ENCODE measurements at regions not wholly inside any gene's neighbourhood (a gene's known extent, or its start where the extent isn't known, plus 50 kb on each side); places are given as distances from the start of the nearest gene placed in this dataset.
"Not testable (repeated sequence)": the region's sequence is repeated elsewhere in the genome, so short reads cannot be mapped to it uniquely, and the experiment has no call there.

- Mint-ChIP-seq H3K4me1 (no peaks in the 10 kb centered on the region), H3K27ac (no peak overlapping the region), H3K9me3 (peaks cover 8% of the 10 kb centered on the region), H3K4me3 (no peak overlapping the region), H3K36me3 (no peaks in the 10 kb centered on the region)
- DNase-seq (ENCODE audit: low spot score in 2 of 2) (no peak), ATAC-seq (no peak)
Measured at GRCh38 chr4:156137679-156138473, 184.2 kb upstream of the CTSO start.

GRCh38 chr4:156132196-156132595, 178.5 kb upstream of the CTSO start:
- H3K4me3 Mint-ChIP-seq = no peak overlapping the region
- H3K27ac Mint-ChIP-seq = no peak overlapping the region
- H3K9me3 Mint-ChIP-seq = peaks cover 6% of the 10 kb centered on the region
- H3K36me3 Mint-ChIP-seq = no peaks in the 10 kb centered on the region
- DNase-seq (ENCODE audit: low spot score in 2 of 2) (no peak), ATAC-seq (no peak)
- no peaks in the 10 kb centered on the region for H3K4me1 Mint-ChIP-seq

DNA sequence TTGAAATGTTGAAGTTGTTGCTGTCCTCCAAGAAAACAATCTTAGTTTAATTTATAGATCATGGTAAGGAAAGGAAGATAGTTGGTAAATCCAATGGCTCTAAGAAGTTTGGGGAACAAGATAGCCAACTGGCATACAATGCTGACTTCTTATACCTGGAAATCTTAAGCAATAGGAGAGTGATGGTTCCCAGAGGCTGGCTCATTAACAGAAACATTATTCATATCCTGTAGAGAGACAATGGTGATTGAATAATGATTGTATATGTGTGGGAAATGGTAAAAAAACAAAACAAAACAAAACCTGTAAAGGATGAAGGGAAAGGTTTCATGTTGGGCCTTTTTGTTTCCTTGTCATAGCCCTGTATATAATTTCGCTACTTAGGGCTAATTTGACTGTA, 174.9 kb upstream of the CTSO start:
- Mint-ChIP-seq H3K9me3 (peaks cover 7% of the 10 kb centered on the region), H3K36me3 (no peaks in the 10 kb centered on the region), H3K4me1 (no peaks in the 10 kb centered on the region), H3K4me3 (no peak overlapping the region), H3K27ac (no peak overlapping the region)
- DNase-seq (ENCODE audit: low spot score in 2 of 2) = no peak
- ATAC-seq = no peak

DNA sequence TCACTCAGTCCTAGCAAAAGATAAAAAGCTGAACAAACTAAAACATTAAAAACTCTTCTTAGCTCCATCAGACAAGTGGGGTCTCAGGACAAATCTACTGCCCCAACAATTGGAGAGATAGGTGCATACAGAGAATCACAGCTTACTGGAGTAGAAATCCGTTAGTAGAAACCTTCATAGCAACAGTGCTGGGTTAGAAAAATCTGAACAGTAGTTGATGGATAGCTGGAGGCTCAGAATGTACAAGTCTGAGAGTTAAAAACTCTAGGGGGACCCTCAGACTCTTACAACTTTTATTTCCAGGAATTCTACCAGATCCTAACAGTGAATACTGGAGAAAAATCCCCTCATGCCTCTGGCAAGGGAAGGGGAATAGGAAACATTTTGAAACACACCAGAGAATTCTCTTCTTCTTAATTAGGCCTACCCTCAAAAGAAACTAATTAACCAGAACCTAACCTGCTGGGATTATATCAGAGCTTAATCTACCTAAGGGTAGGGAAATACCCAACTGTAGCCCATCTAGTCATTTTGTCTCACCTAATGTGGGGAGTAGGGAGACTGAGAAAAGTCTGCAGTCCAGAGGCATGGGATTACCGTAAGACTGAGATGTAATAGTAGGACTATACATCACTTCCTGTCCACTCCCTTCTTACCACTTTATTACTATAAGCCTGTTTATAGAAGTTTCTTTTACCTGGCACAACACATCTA, 165.0 kb upstream of the CTSO start:
- no peak for ATAC-seq
- DNase-seq (ENCODE audit: low spot score in 2 of 2) = no peak
- Mint-ChIP-seq H3K9me3 (peaks cover 4% of the 10 kb centered on the region), H3K4me1 (no peaks in the 10 kb centered on the region), H3K36me3 (no peaks in the 10 kb centered on the region), H3K27ac (no peak overlapping the region), H3K4me3 (no peak overlapping the region)

DNA sequence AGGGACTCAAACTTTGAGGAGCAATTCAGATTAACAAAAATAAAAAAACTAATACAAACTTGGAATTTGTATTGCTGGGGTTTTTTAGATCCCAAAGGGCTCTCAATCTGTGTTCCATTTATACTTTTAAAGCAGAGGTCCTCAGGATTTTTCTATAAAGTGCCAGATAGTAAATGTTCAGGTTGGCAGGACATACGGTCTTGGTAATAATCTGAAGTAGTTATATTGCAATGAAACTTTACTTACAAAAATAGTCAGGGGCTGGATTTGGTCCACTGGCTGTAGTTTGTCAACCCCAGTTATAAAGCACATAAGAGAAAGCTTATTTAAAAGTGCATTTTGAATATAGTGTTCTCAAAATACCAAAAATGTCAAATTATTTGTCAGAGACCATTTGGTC, 164.1 kb upstream of the CTSO start:
- ATAC-seq (no peak), DNase-seq (ENCODE audit: low spot score in 2 of 2) (no peak)
- Mint-ChIP-seq H3K4me3 (no peak overlapping the region), H3K4me1 (no peaks in the 10 kb centered on the region), H3K9me3 (peaks cover 4% of the 10 kb centered on the region), H3K27ac (no peak overlapping the region), H3K36me3 (no peaks in the 10 kb centered on the region)

GRCh38 chr4:156116991-156117390, 163.3 kb upstream of the CTSO start:
- H3K4me3 Mint-ChIP-seq = no peak overlapping the region
- ATAC-seq (no peak), DNase-seq (ENCODE audit: low spot score in 2 of 2) (no peak)

GRCh38 chr4:156113138-156113765, 159.6 kb upstream of the CTSO start:
- H3K36me3 Mint-ChIP-seq = no peaks in the 10 kb centered on the region
- H3K4me3 Mint-ChIP-seq = no peak overlapping the region
- peaks cover 11% of the 10 kb centered on the region for H3K9me3 Mint-ChIP-seq
- no peak overlapping the region for H3K27ac Mint-ChIP-seq
- no peaks in the 10 kb centered on the region for H3K4me1 Mint-ChIP-seq
- ATAC-seq (no peak), DNase-seq (ENCODE audit: low spot score in 2 of 2) (no peak)

More at GRCh38 chr4:156116991-156117390, 163.3 kb upstream of the CTSO start:
- Mint-ChIP-seq H3K9me3 (peaks cover 4% of the 10 kb centered on the region), H3K36me3 (no peaks in the 10 kb centered on the region), H3K27ac (no peak overlapping the region), H3K4me1 (no peaks in the 10 kb centered on the region)

- Mint-ChIP-seq H3K27ac (no peak overlapping the region), H3K36me3 (no peaks in the 10 kb centered on the region), H3K4me1 (no peaks in the 10 kb centered on the region), H3K9me3 (peaks cover 17% of the 10 kb centered on the region), H3K4me3 (no peak overlapping the region)
- no peak for DNase-seq (ENCODE audit: low spot score in 2 of 2)
- ATAC-seq = no peak
Measured at GRCh38 chr4:156111686-156112085, 158.0 kb upstream of the CTSO start.

GRCh38 chr4:156109943-156110900, 156.6 kb upstream of the CTSO start:
- Mint-ChIP-seq H3K27ac (no peak overlapping the region), H3K9me3 (peaks cover 15% of the 10 kb centered on the region), H3K36me3 (no peaks in the 10 kb centered on the region), H3K4me3 (no peak overlapping the region), H3K4me1 (no peaks in the 10 kb centered on the region)
- ATAC-seq = no peak
- no peak for DNase-seq (ENCODE audit: low spot score in 2 of 2)

DNA sequence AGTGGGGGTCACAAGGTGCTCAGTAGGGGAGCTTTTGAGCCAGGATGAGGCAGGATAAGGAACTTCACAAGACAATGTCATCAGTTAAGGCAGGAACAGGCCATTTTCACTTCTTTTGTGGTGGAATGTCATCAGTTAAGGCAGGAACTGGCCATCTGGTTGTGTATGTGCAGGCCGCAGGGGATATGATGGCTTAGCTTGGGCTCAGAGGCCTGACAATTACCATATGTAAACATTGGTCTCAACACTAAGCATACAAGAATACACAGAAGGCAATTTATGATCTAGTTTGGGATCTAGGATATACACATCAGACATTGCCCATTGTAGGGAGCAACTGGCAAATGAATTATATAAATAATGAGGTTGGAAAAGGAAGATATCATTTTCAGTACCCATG, 155.4 kb upstream of the CTSO start:
- ATAC-seq; H3K4me1 Mint-ChIP-seq; H3K36me3 Mint-ChIP-seq; DNase-seq (ENCODE audit: low spot score in 2 of 2); H3K4me3 Mint-ChIP-seq; H3K27ac Mint-ChIP-seq: not testable (repeated sequence)
- peaks cover 15% of the 10 kb centered on the region for H3K9me3 Mint-ChIP-seq

GRCh38 chr4:156103311-156103710, 149.6 kb upstream of the CTSO start:
- DNase-seq (ENCODE audit: low spot score in 2 of 2) (no peak), ATAC-seq (no peak)
- Mint-ChIP-seq H3K27ac (no peak overlapping the region), H3K4me3 (no peak overlapping the region), H3K4me1 (no peaks in the 10 kb centered on the region), H3K9me3 (peaks cover 13% of the 10 kb centered on the region), H3K36me3 (no peaks in the 10 kb centered on the region)

- peaks cover 11% of the 10 kb centered on the region for H3K9me3 Mint-ChIP-seq
- no peak overlapping the region for H3K4me3 Mint-ChIP-seq
- no peak overlapping the region for H3K27ac Mint-ChIP-seq
- ATAC-seq (no peak), DNase-seq (ENCODE audit: low spot score in 2 of 2) (no peak)
- no peaks in the 10 kb centered on the region for H3K36me3 Mint-ChIP-seq
- no peaks in the 10 kb centered on the region for H3K4me1 Mint-ChIP-seq
Measured at GRCh38 chr4:156102411-156102810, 148.7 kb upstream of the CTSO start.

DNA sequence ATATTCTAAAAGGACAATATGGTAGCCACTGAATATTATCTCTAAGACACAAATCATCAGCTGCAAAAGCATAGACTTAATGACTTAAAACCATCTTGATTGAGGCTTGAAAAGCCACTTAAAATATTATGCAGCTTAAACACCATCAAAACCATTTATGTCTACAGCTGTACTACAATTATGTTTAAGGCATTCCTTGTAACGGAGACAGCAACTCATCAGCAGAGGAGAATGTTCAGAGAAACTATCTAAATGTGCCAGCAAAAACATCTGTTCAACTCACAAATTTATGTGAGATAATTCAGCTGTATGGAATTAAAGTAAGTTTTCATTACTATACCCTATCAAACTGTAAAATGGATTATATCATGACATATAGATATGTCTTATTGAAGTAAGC, 147.9 kb upstream of the CTSO start:
- Mint-ChIP-seq H3K27ac (no peak overlapping the region), H3K4me1 (no peaks in the 10 kb centered on the region), H3K9me3 (peaks cover 11% of the 10 kb centered on the region), H3K4me3 (no peak overlapping the region), H3K36me3 (no peaks in the 10 kb centered on the region)
- ATAC-seq = no peak
- no peak for DNase-seq (ENCODE audit: low spot score in 2 of 2)

DNA sequence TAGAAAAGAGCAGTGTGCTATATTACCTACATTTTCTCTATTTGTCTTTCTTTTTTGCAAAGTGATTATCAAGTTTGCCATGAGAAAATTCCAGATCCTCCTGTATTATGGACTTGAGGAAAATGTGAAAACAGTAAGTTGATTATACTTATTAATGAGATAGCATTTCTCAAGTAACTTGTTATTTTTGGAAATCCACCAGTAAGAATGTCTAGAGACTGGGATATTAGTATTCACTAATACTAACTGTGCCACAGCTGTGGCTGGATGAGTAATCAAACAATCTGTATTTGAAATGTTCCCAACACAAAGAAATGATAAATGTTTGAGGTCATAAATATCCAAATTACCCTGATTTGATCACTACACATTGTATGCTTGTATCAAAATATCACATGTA, 147.0 kb upstream of the CTSO start:
- H3K27ac Mint-ChIP-seq = no peak overlapping the region
- ATAC-seq (no peak), DNase-seq (ENCODE audit: low spot score in 2 of 2) (no peak)
- H3K9me3 Mint-ChIP-seq = peaks cover 11% of the 10 kb centered on the region
- no peaks in the 10 kb centered on the region for H3K4me1 Mint-ChIP-seq
- H3K36me3 Mint-ChIP-seq = no peaks in the 10 kb centered on the region
- H3K4me3 Mint-ChIP-seq = no peak overlapping the region

GRCh38 chr4:156098805-156099204, 145.1 kb upstream of the CTSO start:
- Mint-ChIP-seq H3K27ac (no peak overlapping the region), H3K4me3 (no peak overlapping the region), H3K36me3 (no peaks in the 10 kb centered on the region), H3K9me3 (peaks cover 11% of the 10 kb centered on the region), H3K4me1 (no peaks in the 10 kb centered on the region)
- ATAC-seq (no peak), DNase-seq (ENCODE audit: low spot score in 2 of 2) (no peak)
